ENCODE measurements at regions not wholly inside any gene's neighbourhood (a gene's known extent, or its start where the extent isn't known, plus 50 kb on each side); places are given as distances from the start of the nearest gene placed in this dataset.

DNA sequence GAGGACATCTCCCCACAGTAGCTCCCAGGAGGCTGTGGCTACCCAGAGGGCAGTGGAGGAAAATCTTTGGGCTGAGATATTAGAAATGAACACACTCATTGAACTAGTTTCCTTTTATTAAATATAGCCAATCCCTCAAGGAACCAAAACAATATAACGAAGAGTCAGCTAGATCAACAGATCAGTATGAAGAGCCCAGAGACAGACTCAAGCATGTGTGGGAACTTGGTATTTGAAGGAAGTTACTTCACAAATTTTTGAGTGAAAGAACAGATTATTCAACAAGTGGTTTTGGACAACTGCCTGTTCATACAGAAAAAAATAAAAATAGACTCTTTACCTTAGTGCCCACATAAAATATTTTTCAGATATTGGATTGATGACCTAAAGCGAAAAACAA lies 183.6 kb upstream of the PMFBP1 start:
- TF ChIP-seq, protein P1, sequence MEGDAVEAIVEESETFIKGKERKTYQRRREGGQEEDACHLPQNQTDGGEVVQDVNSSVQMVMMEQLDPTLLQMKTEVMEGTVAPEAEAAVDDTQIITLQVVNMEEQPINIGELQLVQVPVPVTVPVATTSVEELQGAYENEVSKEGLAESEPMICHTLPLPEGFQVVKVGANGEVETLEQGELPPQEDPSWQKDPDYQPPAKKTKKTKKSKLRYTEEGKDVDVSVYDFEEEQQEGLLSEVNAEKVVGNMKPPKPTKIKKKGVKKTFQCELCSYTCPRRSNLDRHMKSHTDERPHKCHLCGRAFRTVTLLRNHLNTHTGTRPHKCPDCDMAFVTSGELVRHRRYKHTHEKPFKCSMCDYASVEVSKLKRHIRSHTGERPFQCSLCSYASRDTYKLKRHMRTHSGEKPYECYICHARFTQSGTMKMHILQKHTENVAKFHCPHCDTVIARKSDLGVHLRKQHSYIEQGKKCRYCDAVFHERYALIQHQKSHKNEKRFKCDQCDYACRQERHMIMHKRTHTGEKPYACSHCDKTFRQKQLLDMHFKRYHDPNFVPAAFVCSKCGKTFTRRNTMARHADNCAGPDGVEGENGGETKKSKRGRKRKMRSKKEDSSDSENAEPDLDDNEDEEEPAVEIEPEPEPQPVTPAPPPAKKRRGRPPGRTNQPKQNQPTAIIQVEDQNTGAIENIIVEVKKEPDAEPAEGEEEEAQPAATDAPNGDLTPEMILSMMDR (IDR thresholded peaks at IDR 0.05) = no peak
- DNase-seq (no peak), ATAC-seq (no peak)
- Histone ChIP-seq H3K4me3 (ENCODE audit: low read length) (no peak overlapping the region), H3K4me1 (ENCODE audit: control insufficient read depth, insufficient read depth, low read length) (no peaks in the 10 kb centered on the region), H3K27me3 (ENCODE audit: control insufficient read depth, insufficient read depth, low read length) (no peaks in the 10 kb centered on the region), H3K36me3 (ENCODE audit: control insufficient read depth, insufficient read depth, low read length) (no peaks in the 10 kb centered on the region), H3K27ac (ENCODE audit: low read length) (no peak overlapping the region), H3K9me3 (ENCODE audit: control insufficient read depth, insufficient read depth, low read length) (no peaks in the 10 kb centered on the region)
- Mint-ChIP-seq H3K27me3 (ENCODE audit: low read depth in 2 of 2) (no peaks in the 10 kb centered on the region), H3K4me1 (no peaks in the 10 kb centered on the region), H3K4me3 (no peak overlapping the region), H3K27ac (no peak overlapping the region), H3K36me3 (no peaks in the 10 kb centered on the region), H3K9me3 (no peaks in the 10 kb centered on the region)
- 100% methylated on average over 1 of the region's 2 CpGs for WGBS (ENCODE audit: insufficient coverage)
- intact Hi-C loops (cut with micrococcal nuclease) = no loop called here

- TF ChIP-seq, protein P1 (IDR thresholded peaks at IDR 0.05) = no peak
- Histone ChIP-seq H3K27ac (ENCODE audit: low read length) (no peak overlapping the region), H3K27me3 (ENCODE audit: control insufficient read depth, insufficient read depth, low read length) (no peaks in the 10 kb centered on the region), H3K36me3 (ENCODE audit: control insufficient read depth, insufficient read depth, low read length) (no peaks in the 10 kb centered on the region), H3K9me3 (ENCODE audit: control insufficient read depth, insufficient read depth, low read length) (no peaks in the 10 kb centered on the region), H3K4me1 (ENCODE audit: control insufficient read depth, insufficient read depth, low read length) (no peaks in the 10 kb centered on the region), H3K4me3 (ENCODE audit: low read length) (no peak overlapping the region)
- H3K27me3 Mint-ChIP-seq (ENCODE audit: low read depth in 2 of 2) = no peaks in the 10 kb centered on the region
- H3K36me3 Mint-ChIP-seq = no peaks in the 10 kb centered on the region
- intact Hi-C loops (cut with micrococcal nuclease) = no loop called here
- H3K4me3 Mint-ChIP-seq = no peak overlapping the region
- H3K4me1 Mint-ChIP-seq = no peaks in the 10 kb centered on the region
- no peak for ATAC-seq
- no peak for DNase-seq
- no peaks in the 10 kb centered on the region for H3K9me3 Mint-ChIP-seq
- 96% methylated on average over 3 of the region's 3 CpGs for WGBS (ENCODE audit: insufficient coverage)
- no peak overlapping the region for H3K27ac Mint-ChIP-seq
These were observed 177.8 kb upstream of the PMFBP1 start for GRCh38 chr16:72349719-72350118.

GRCh38 chr16:72332926-72333325 lies 161.0 kb upstream of the PMFBP1 start:
- no peaks in the 10 kb centered on the region for H3K9me3 ChIP-seq (ENCODE audit: control insufficient read depth, insufficient read depth, low read length)
- DNase-seq (no peak), ATAC-seq (no peak)
- H3K36me3 ChIP-seq (ENCODE audit: control insufficient read depth, insufficient read depth, low read length) = no peaks in the 10 kb centered on the region
- H3K4me3 ChIP-seq (ENCODE audit: low read length) = no peak overlapping the region
- Mint-ChIP-seq H3K27ac (no peak overlapping the region), H3K36me3 (no peaks in the 10 kb centered on the region), H3K4me3 (no peak overlapping the region), H3K9me3 (no peaks in the 10 kb centered on the region), H3K27me3 (ENCODE audit: low read depth in 2 of 2) (no peaks in the 10 kb centered on the region), H3K4me1 (no peaks in the 10 kb centered on the region)
- no peaks in the 10 kb centered on the region for H3K4me1 ChIP-seq (ENCODE audit: control insufficient read depth, insufficient read depth, low read length)
- 97% methylated on average over 2 of the region's 2 CpGs for WGBS (ENCODE audit: insufficient coverage)
- TF ChIP-seq, protein P1 (IDR thresholded peaks at IDR 0.05) = no peak
- no peak overlapping the region for H3K27ac ChIP-seq (ENCODE audit: low read length)
- intact Hi-C loops (cut with micrococcal nuclease) = no loop called here
- no peaks in the 10 kb centered on the region for H3K27me3 ChIP-seq (ENCODE audit: control insufficient read depth, insufficient read depth, low read length)

GRCh38 chr16:72324578-72324977 lies 152.6 kb upstream of the PMFBP1 start:
- Mint-ChIP-seq H3K9me3 (peaks cover 9 to 18% of the 10 kb centered on the region in 2 donors), H3K4me1 (no peaks in the 10 kb centered on the region), H3K27me3 (ENCODE audit: low read depth in 2 of 2) (no peaks in the 10 kb centered on the region), H3K36me3 (no peaks in the 10 kb centered on the region), H3K4me3 (no peak overlapping the region), H3K27ac (no peak overlapping the region)
- ATAC-seq = no peak
- intact Hi-C loops (cut with micrococcal nuclease) = no loop called here
- H3K9me3 ChIP-seq (ENCODE audit: control insufficient read depth, insufficient read depth, low read length) = peaks cover 11% of the 10 kb centered on the region
- 95% methylated on average over 7 of the region's 7 CpGs for WGBS (ENCODE audit: insufficient coverage)
- H3K4me3 ChIP-seq (ENCODE audit: low read length) = no peak overlapping the region
- DNase-seq = no peak
- H3K4me1 ChIP-seq (ENCODE audit: control insufficient read depth, insufficient read depth, low read length) = no peaks in the 10 kb centered on the region
- H3K36me3 ChIP-seq (ENCODE audit: control insufficient read depth, insufficient read depth, low read length) = no peaks in the 10 kb centered on the region
- TF ChIP-seq, protein P1 (IDR thresholded peaks at IDR 0.05) = no peak
- no peak overlapping the region for H3K27ac ChIP-seq (ENCODE audit: low read length)
- no peaks in the 10 kb centered on the region for H3K27me3 ChIP-seq (ENCODE audit: control insufficient read depth, insufficient read depth, low read length)
